IgD-negative memory B cell (primary cell): ENCODE measurements at regions not wholly inside any gene's neighbourhood (a gene's known extent, or its start where the extent isn't known, plus 50 kb on each side); places are given as distances from the start of the nearest gene placed in this dataset.
A peak's percentile ranks its signal among the peaks of the same experiment; 100 is the strongest.
"Not testable (repeated sequence)": the region's sequence is repeated elsewhere in the genome, so short reads cannot be mapped to it uniquely, and the experiment has no call there.

Experiments used
- H3K27ac Mint-ChIP-seq, 3 donors: one replicate each; pipeline ENCODE4 v1.8.0; 2020 to 2022; ENCODE audit warnings: mild to moderate bottlenecking in 3 of 3, mixed read lengths in 3 of 3, moderate library complexity in 1 of 3
- H3K27me3 Mint-ChIP-seq: one replicate; pipeline ENCODE4 v1.8.0; 2021; ENCODE audit warnings: mixed read lengths
- H3K36me3 Mint-ChIP-seq: one replicate; pipeline ENCODE4 v1.8.0; 2020; ENCODE audit warnings: mild to moderate bottlenecking, mixed read lengths
- H3K4me1 Mint-ChIP-seq, 3 donors: one replicate each; pipeline ENCODE4 v1.8.0; 2020 to 2022; ENCODE audit warnings: mixed read lengths in 3 of 3, mild to moderate bottlenecking in 1 of 3
- H3K4me3 Mint-ChIP-seq, 4 donors: one replicate each; pipeline ENCODE4 v1.8.0; 2020 to 2022; ENCODE audit warnings: mild to moderate bottlenecking in 4 of 4, mixed read lengths in 4 of 4, moderate library complexity in 3 of 4
- H3K9me3 Mint-ChIP-seq, 3 donors: one replicate each; pipeline ENCODE4 v1.8.0; 2020 to 2021; ENCODE audit warnings: mixed read lengths in 3 of 3, mild to moderate bottlenecking in 1 of 3

DNA sequence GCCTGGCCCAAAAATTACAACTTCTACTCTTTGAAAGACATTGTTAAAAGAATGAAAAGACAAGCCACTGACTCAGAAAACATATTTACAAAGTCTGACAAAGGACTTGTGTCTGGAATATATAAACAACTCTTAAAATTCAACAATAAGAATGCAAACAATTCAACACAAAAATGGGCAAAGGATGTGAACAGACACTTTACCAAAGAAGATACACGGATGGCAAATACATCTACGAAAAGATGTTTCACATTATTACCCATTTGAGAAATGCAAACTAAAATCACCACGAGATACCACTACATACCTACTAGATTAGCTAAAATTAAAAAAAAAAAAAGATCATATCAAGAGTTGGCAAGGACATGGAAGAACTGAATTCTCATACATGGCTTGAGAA lies 80.8 kb upstream of the METRNL start:
- no peak overlapping the region for H3K27ac Mint-ChIP-seq
- H3K4me3 Mint-ChIP-seq = no peak overlapping the region
- H3K9me3 Mint-ChIP-seq = peaks cover 5 to 13% (median 10%) of the 10 kb centered on the region in 3 donors
- peaks cover 13% of the 10 kb centered on the region for H3K36me3 Mint-ChIP-seq
- no peaks in the 10 kb centered on the region for H3K27me3 Mint-ChIP-seq
- H3K4me1 Mint-ChIP-seq = peaks cover 0 to 4% (median 0%) of the 10 kb centered on the region in 3 donors

DNA sequence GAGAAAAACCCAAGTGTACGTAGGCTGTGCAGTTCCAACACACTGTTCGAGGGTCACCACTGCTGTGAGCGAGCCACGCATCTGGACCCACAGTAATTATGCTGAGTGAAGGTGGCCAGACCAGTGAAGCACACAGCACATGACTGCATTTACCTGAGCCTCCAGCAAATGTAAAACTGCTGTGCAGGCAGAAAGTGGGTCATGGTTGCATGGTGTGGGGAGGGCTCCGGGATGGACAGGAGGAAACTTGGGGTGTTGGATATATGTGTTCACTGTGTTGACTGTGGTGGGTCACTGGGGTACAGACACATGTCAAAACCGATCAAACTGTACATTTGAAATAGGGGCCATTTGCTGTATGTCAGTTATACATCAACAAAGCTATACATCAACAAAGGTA lies 78.7 kb upstream of the METRNL start:
- H3K4me1 Mint-ChIP-seq = peaks cover 0 to 4% (median 0%) of the 10 kb centered on the region in 3 donors
- H3K27ac Mint-ChIP-seq = peak overlapping the region in 1 of 3 donors; percentile 21
- H3K9me3 Mint-ChIP-seq = peaks cover 0 to 6% (median 4%) of the 10 kb centered on the region in 3 donors
- H3K36me3 Mint-ChIP-seq = peaks cover 9% of the 10 kb centered on the region
- H3K27me3 Mint-ChIP-seq = no peaks in the 10 kb centered on the region
- H3K4me3 Mint-ChIP-seq = no peak overlapping the region

DNA sequence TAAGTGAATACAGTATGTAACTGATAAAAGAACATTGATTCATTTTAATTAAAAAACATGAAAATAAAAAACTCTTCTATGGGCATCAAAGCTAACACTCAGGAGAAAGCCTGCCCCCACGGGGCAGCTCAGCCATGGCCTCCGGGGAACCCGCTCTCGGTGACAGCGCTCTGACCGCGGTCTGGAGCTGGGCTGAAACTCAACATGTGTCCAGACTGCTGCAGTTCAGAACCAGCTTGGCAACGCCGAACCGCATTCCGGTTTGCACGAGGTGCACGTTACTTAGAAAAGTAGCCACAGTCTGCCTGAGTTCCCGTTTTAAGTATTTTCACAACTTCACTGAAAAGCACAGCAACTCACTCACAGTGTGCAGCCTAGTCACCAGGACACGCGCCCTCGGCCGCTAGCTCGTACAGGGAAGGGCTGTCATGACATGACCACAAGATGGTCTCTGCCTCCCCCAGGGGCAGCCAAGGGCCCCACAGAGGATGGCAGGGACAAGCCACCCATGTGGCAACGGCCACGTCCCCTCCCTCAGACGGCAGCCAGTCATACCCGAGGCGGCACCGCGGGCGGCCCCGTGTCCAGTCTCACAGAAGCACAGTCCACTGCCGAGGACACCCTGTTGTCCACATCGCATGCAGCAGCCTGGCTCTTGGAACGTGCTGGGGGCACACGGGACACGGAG lies 77.1 kb upstream of the METRNL start:
- Mint-ChIP-seq H3K27ac (no peak overlapping the region), H3K27me3 (no peaks in the 10 kb centered on the region), H3K4me3 (no peak overlapping the region), H3K36me3 (peaks cover 9% of the 10 kb centered on the region), H3K4me1 (peaks cover 0 to 4% (median 0%) of the 10 kb centered on the region in 3 donors), H3K9me3 (peaks cover 0 to 6% (median 4%) of the 10 kb centered on the region in 3 donors)

DNA sequence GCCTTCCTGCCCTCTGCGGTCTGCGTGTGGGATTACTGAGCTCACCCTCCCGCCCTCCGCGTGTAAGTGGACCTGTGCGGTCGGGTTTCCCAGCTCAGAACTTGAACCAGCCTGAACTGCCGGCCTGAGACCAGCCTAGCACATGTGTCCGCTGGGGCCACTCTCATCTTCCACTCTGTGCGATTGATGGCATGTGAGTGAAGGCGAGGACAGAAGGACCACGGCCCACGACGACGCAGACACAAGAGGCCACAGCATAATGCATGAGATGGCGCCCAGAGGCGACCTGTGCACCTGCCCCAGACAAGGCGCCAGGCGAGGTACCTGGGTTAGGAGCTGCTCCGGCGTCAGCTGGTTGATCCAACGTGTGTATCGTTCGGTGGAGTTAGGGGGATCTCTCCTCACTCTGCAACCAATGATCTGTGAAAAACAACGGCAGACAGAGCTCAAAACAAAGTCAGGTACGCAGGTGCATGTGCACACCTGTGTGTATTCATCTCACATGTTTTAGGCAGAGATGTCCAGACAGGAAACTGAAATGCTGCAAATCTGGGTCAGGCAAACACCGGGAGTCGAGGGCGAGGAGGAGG lies 74.5 kb upstream of the METRNL start:
- H3K27ac Mint-ChIP-seq = no peak overlapping the region
- no peaks in the 10 kb centered on the region for H3K27me3 Mint-ChIP-seq
- peaks cover 0 to 2% (median 0%) of the 10 kb centered on the region in 3 donors for H3K9me3 Mint-ChIP-seq
- H3K36me3 Mint-ChIP-seq = no peaks in the 10 kb centered on the region
- H3K4me1 Mint-ChIP-seq = peaks cover 0 to 4% (median 0%) of the 10 kb centered on the region in 3 donors
- no peak overlapping the region for H3K4me3 Mint-ChIP-seq

DNA sequence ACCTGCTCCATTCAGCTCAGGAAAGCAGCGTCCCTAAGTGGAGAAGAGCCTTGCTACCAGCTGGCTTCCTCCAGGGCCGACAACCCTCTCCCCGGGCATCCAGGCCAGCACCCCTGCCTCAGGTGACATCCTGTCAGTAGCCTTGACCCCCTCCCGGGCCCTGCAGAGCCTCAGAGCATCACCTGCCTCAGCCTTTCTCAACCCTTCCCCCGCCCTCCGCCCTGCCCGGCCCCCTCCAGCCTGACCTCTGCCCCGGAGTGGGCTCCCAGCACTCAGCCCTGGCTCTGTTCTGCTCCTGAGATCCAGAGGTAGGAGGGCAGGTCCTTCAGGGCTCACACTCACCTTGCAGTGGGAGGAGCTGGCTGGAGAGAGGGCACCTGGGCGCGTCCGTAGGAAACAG lies 73.8 kb upstream of the METRNL start:
- H3K4me1 Mint-ChIP-seq = peaks cover 0 to 4% (median 0%) of the 10 kb centered on the region in 3 donors
- H3K36me3 Mint-ChIP-seq = no peaks in the 10 kb centered on the region
- H3K9me3 Mint-ChIP-seq = peaks cover 0 to 2% (median 0%) of the 10 kb centered on the region in 3 donors
- no peak overlapping the region for H3K4me3 Mint-ChIP-seq
- H3K27ac Mint-ChIP-seq = no peak overlapping the region
- H3K27me3 Mint-ChIP-seq = no peaks in the 10 kb centered on the region

DNA sequence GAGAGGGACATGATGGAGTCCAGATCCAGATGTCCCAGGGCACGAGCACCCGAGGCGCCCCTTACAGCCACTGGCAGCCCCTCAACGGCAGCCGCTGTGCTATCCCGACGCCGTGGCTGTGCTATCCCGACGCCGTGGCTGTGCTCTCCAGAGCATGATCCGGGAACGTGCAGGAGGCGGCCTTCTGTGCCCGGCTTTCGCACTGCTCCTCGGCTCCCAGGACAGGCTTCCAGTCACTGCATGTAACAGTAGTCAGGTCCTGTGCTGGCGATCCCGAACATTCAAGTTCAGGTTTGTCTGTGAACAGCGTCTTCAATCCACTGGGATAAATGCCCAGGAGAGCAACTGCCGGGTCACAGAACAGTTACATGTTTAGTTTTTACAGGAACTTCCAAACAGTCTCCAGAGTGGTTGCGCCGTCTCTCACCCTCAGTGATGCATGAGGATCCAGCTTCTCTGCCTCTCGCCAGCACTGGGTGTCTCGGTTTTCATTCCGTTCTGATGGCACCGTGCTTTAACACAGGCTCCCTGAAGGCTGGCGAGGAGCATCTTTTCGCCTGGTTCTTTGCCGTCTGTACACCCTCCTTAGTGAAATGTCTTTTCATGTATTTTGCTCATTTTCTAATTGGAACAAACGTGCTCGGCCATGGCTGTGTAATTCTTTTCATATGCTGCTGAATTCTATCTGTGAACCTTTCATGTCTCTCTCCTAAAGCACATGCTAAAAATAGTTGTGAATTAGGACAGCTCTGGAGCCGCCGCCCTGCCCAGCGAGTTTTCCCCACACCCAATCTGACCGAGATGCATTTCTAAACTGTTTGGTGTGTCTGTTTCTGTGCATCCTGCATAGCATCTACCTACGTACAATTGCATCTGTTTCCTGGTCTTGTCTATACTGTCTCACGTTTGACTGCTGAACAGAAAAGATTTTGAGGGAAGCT lies 72.6 kb upstream of the METRNL start:
- Mint-ChIP-seq H3K4me3 (no peak overlapping the region), H3K36me3 (no peaks in the 10 kb centered on the region), H3K27me3 (no peaks in the 10 kb centered on the region), H3K9me3 (peaks cover 0 to 2% (median 0%) of the 10 kb centered on the region in 3 donors), H3K4me1 (no peaks in the 10 kb centered on the region), H3K27ac (no peak overlapping the region)

DNA sequence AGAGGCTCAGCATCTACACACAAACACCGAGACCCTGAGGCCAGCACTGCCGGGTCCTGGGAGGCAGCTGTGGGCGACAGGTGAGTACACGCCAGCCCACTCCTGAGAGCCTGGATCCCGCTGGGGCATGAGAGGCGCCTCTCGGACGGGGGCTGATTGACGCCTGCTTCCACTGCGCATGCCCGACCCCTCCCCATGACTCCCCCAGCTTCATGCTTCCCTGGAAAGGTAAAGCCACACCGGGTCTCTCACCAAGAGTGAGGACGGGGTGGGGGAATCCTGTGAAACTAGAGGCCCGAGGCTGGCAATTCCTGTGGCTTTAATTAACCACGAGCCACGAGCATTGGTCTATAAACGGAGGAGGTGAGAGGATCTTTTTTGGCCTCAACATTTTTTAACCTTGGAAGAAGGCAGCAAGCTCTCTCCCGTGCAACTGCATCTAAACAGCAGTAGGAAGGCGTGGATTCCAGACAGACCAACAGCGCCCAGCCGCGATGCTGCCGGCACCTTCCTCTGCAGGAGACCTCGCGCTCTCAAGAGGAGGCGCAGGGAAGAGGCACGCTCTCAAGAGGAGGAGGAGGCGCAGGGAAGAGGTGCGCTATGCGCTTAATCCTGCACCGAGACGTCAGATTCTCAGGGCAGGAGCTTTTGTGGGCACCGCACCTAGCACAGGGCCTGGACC lies 71.8 kb upstream of the METRNL start:
- Mint-ChIP-seq H3K36me3 (no peaks in the 10 kb centered on the region), H3K27ac (peak overlapping the region in 1 of 3 donors; percentile 41), H3K4me1 (no peaks in the 10 kb centered on the region), H3K4me3 (no peak overlapping the region), H3K27me3 (no peaks in the 10 kb centered on the region), H3K9me3 (peaks cover 0 to 2% (median 0%) of the 10 kb centered on the region in 3 donors)

DNA sequence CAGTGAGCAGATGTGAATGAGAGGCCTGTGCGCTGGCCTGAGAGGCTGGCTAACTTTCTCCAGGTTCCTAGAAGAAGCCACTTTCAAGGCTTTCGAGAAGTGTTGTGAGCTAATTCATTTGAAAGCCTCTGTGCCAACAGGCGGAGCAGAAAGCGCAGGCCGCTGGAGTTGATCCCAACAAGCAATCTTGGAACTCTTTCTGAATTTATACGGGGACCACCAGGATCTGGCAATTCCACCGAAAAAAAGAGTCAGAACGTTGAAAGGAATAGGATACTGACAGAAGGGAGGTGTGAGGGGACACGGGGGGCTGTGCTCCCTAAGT lies 71.3 kb upstream of the METRNL start:
- peaks cover 0 to 2% (median 0%) of the 10 kb centered on the region in 3 donors for H3K9me3 Mint-ChIP-seq
- H3K4me3 Mint-ChIP-seq = no peak overlapping the region
- H3K27me3 Mint-ChIP-seq = no peaks in the 10 kb centered on the region
- H3K4me1 Mint-ChIP-seq = no peaks in the 10 kb centered on the region
- H3K27ac Mint-ChIP-seq = peak overlapping the region in 1 of 3 donors; percentile 41
- no peaks in the 10 kb centered on the region for H3K36me3 Mint-ChIP-seq

DNA sequence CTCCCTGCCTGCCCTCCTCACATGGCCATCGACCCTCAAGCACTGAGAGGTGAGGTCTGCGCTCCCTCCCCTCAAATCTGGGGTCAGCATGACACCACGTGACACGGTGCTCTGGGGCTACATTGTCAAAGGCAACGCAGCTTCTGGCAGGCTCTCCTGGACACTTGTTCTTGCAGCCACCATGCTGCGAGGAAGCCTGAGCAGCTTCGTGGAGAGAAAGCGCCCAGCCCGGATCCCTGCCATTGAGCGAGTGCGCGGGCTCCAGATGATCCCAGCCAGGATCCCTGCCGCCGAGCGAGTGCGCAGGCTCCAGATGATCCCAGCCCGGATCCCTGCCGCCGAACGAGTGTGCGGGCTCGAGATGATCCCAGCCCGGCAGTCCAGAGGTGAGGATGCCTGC lies 70.9 kb upstream of the METRNL start:
- Mint-ChIP-seq H3K36me3 (no peaks in the 10 kb centered on the region), H3K9me3 (peaks cover 0 to 2% (median 0%) of the 10 kb centered on the region in 3 donors), H3K27ac (peak overlapping the region in 1 of 3 donors; percentile 43), H3K4me3 (no peak overlapping the region), H3K27me3 (no peaks in the 10 kb centered on the region), H3K4me1 (no peaks in the 10 kb centered on the region)

DNA sequence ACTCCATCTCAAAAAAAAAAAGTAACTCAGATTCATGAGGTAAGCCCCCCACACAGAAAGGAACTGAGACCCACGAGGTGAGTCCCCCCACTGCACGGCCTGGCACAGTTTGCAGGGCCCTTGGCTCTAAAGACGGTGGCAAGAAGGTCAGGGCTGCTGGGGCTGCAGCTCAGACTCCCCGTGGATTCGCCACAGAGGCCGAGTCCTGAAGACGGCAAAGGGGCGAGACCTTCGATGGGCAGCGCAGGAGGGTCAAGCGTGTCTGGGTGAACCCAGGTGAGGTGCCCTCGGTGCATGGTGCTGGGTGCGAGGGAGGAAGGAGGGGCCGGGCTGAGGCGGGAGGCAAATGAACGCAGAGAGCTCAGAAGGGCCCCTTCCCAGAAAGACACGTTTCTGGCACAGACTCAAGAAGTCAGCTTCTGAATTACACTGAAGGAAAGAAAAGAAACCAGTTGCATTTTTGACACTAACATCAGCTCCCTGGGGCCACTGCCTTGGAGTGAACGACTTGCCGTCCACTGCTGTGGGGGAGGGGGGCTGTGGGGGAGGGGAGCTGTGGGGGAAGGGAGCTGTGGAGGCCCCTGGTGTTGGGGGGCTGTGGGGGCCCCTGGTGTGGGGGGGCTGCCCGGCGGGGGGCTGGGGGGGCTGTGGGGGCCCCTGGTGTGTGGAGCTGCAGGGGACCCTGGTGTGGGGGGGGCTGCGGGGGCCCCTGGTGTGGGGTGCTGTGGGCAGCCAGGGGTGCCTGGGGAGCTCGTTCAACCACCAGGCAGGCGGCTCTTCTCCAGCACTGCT lies 69.8 kb upstream of the METRNL start:
- H3K27ac Mint-ChIP-seq = no peak overlapping the region
- H3K27me3 Mint-ChIP-seq = no peaks in the 10 kb centered on the region
- H3K4me3 Mint-ChIP-seq = no peak overlapping the region

DNA sequence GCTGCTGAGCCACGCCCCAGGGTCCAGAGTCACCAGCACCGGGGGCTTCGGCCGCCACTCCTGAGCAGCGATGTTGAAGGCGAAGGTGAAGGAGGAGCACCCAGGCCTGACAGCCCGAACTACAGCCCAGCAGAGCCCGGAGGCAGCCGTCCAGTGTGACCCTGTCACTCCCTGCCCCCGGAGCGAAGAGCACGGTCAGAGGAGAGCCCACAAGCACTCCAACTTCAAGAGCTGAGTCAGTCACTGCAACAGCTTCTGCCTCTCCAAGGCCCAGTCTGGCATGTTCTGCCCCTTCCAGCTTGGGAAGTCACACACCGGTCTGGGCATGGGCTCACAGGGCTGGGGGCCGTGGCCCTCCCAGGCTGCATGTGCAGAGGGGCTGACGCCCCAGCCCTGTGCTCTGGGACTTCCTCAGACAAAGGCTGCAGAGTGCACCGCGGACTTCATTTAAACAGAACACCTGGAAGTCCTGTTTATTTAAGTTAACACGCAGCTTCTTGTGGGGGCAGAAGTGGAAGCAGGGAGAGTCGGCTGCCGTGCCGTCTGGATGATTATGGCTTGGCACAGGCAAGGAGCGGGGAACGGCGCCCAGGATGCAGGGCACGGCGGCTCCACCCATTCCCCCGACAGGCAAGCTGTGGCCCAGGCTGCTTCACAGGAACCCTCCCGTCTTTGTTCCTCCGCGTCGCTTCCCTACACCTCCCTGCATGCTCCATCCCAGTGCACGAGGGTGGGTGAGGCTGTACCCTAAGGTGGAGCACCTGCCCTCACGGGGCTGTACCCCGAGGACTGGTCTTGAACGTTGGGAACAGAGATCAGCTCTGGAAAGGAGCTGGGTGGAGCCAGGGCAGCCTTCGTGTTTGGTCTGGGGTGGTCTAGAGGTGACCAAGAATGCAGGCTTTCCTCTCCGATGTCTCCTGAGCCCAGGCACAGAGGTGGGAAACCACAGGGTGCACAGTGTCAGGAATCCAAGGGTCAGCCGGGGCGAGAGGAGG lies 68.9 kb upstream of the METRNL start:
- Mint-ChIP-seq H3K36me3 (no peaks in the 10 kb centered on the region), H3K4me1 (peaks cover 0 to 2% (median 0%) of the 10 kb centered on the region in 3 donors), H3K27me3 (no peaks in the 10 kb centered on the region), H3K4me3 (no peak overlapping the region), H3K9me3 (peaks cover 0 to 2% (median 0%) of the 10 kb centered on the region in 3 donors), H3K27ac (peak overlapping the region in 1 of 3 donors; percentile 86)

More for the DNA sequence above, 69.8 kb upstream of the METRNL start:
- Mint-ChIP-seq H3K4me1 (peaks cover 0 to 2% (median 0%) of the 10 kb centered on the region in 3 donors), H3K36me3 (no peaks in the 10 kb centered on the region), H3K9me3 (peaks cover 0 to 2% (median 0%) of the 10 kb centered on the region in 3 donors)

DNA sequence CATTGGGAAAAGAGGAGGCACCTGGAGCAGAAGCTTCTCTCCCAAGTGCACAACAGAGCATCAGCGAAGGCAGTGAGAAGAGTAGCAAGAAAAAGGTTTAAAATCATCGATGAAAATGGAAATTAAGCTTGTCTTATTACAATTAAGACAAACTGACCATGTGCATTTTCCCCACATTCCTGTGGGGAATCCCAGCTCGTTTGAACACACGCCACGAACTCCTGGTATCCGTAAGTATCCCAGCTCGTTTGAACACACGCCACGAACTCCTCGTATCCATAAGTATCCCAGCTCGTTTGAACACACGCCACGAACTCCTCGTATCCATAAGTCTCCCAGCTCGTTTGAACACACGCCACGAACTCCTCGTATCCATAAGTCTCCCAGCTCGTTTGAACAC lies 67.7 kb upstream of the METRNL start:
- not testable (repeated sequence) for H3K27ac Mint-ChIP-seq, H3K27me3 Mint-ChIP-seq, H3K36me3 Mint-ChIP-seq, H3K4me3 Mint-ChIP-seq, H3K4me1 Mint-ChIP-seq, H3K9me3 Mint-ChIP-seq

DNA sequence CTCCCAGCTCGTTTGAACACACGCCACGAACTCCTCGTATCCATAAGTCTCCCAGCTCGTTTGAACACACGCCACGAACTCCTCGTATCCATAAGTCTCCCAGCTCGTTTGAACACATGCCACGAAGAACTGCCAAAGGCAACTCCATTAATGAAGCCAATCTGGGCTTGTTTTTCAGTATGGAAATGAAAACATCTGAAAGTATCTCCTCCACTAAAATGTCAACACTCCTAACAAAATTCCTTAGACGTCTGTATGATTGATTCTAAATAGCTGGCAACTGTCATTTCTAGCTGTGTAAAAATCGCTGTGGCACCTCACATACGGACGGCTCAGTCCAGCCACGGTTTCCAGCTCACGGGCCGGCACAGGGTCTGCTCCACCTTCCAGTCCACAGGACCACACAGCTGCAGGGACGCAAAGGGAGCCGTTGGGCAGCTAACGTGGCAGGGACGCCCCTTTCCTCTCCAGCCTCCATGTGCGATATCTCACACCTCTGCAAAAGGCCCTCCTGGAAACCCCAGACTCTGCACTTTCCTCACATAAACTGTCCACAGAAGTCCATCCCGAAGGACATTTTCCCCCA lies 67.1 kb upstream of the METRNL start:
- Mint-ChIP-seq H3K4me1 (peaks cover 0 to 2% (median 0%) of the 10 kb centered on the region in 3 donors), H3K9me3 (peaks cover 0 to 2% (median 0%) of the 10 kb centered on the region in 3 donors), H3K4me3 (no peak overlapping the region), H3K36me3 (no peaks in the 10 kb centered on the region), H3K27me3 (no peaks in the 10 kb centered on the region), H3K27ac (no peak overlapping the region)
